ENCODE measurements at regions not wholly inside any gene's neighbourhood (a gene's known extent, or its start where the extent isn't known, plus 50 kb on each side); places are given as distances from the start of the nearest gene placed in this dataset.

DNA sequence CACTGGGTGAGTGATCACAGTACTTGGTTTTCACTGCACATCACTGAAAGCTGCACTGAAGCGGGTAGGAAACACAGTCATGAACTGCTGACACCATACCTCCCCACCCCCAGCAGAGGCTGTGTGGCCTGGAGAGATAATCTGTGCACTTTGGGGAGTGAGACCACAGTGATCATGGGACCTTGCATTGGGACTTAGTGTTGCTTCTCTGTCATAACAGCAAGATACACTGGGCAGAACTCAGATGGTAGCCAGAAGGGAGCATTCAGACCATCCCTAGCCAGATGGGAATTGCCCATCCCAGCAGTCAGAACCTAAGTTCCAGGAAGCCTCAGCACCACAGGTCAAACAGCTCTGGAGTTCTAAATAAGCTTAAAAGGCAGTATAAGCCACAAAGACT is 346.4 kb upstream of the TMEM229A start:
- Histone ChIP-seq H3K36me3 (no peaks in the 10 kb centered on the region), H3K9me3 (no peaks in the 10 kb centered on the region), H3K4me3 (no peak overlapping the region), H3K4me1 (no peaks in the 10 kb centered on the region), H3K27ac (no peak overlapping the region), H3K27me3 (no peaks in the 10 kb centered on the region)
- DNase-seq, result no peak
- TF ChIP-seq, protein P1, sequence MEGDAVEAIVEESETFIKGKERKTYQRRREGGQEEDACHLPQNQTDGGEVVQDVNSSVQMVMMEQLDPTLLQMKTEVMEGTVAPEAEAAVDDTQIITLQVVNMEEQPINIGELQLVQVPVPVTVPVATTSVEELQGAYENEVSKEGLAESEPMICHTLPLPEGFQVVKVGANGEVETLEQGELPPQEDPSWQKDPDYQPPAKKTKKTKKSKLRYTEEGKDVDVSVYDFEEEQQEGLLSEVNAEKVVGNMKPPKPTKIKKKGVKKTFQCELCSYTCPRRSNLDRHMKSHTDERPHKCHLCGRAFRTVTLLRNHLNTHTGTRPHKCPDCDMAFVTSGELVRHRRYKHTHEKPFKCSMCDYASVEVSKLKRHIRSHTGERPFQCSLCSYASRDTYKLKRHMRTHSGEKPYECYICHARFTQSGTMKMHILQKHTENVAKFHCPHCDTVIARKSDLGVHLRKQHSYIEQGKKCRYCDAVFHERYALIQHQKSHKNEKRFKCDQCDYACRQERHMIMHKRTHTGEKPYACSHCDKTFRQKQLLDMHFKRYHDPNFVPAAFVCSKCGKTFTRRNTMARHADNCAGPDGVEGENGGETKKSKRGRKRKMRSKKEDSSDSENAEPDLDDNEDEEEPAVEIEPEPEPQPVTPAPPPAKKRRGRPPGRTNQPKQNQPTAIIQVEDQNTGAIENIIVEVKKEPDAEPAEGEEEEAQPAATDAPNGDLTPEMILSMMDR (IDR thresholded peaks at IDR 0.05 in 4 of 5, conservative IDR thresholded peaks at IDR 0.05 in 1 of 5), result no peak
- no peak for TF ChIP-seq POLR2A (IDR thresholded peaks at IDR 0.05)
- ATAC-seq, result no peak
- intact Hi-C loops (cut with DNase I; ENCODE audit: low total_unique reads), result no loop called here
- in situ Hi-C loops (cut with MboI; ENCODE audit: low sequenced_read_pairs in 4 of 4), result no loop called here

DNA sequence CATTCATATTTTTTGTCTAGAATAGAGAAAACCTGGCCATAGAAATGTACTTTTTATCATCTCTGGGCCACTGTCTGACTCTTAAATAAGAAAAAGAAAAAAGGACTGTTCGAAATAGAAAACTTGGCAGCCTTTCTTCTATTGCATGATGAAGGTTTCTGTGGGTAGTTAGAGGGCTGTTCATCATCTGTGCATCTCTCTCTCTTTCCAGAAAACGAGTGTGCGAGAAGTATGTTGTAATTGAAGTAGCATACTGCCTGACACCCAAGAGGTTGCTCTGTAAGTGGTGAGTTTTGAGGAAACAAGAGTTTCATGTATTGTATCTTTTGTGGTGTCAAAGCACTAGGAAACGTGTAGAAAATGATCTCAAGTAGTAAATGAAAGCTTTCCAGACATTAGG is 343.2 kb upstream of the TMEM229A start:
- no peaks in the 10 kb centered on the region for H3K36me3 ChIP-seq
- H3K4me1 ChIP-seq, result no peaks in the 10 kb centered on the region
- TF ChIP-seq POLR2A (IDR thresholded peaks at IDR 0.05), result no peak
- TF ChIP-seq, protein P1 (IDR thresholded peaks at IDR 0.05 in 4 of 5, conservative IDR thresholded peaks at IDR 0.05 in 1 of 5), result no peak
- DNase-seq (no peak), ATAC-seq (no peak)
- no peak overlapping the region for H3K27ac ChIP-seq
- no peaks in the 10 kb centered on the region for H3K9me3 ChIP-seq
- in situ Hi-C loops (cut with MboI; ENCODE audit: low sequenced_read_pairs in 4 of 4) (no loop called here), intact Hi-C loops (cut with DNase I; ENCODE audit: low total_unique reads) (no loop called here)
- no peaks in the 10 kb centered on the region for H3K27me3 ChIP-seq
- H3K4me3 ChIP-seq, result no peak overlapping the region

DNA sequence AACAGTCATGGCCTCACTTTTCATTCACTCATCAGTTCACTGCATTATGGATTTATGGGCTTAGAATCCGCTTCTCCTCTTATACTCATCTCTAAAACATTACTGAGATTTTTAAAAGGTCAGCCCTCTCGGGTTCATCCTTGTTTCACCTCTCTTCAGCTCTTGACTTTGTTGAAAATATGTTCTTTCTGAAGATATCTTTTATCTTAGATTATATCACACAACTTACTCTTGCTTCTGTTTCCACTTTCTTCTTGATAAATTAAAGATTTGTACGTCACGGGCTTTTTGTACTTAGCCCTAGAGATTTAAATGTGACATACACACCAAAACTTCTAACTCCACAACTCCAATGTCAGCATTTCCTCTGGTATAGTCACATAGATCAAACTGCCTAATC is 342.5 kb upstream of the TMEM229A start:
- no peak for ATAC-seq

DNA sequence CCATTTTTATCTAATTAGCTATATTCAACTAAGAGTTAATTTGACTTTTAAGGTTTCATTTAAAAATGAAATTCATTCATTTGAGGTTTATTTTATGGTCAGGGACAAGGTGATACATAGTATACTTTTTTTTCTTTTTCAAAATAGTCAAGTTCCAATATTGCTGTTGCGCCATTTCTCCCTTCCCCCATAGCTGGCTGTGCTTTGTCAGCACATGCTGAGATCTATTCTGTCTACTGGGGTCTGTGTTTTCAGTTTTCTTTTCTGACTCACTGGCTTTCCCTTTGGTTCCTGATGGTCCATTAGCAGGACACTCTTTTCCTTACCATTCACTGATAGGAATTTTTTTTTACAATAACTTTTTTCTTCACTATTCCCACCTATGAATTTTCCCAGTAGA is 336.4 kb upstream of the TMEM229A start:
- DNase-seq (no peak), ATAC-seq (no peak)
- intact Hi-C loops (cut with DNase I; ENCODE audit: low total_unique reads) (no loop called here), in situ Hi-C loops (cut with MboI; ENCODE audit: low sequenced_read_pairs in 4 of 4) (no loop called here)
- Histone ChIP-seq H3K36me3 (no peaks in the 10 kb centered on the region), H3K9me3 (no peaks in the 10 kb centered on the region), H3K27me3 (no peaks in the 10 kb centered on the region), H3K4me3 (no peak overlapping the region), H3K27ac (no peak overlapping the region), H3K4me1 (no peaks in the 10 kb centered on the region)
- TF ChIP-seq POLR2A (IDR thresholded peaks at IDR 0.05), result no peak
- TF ChIP-seq, protein P1 (IDR thresholded peaks at IDR 0.05 in 4 of 5, conservative IDR thresholded peaks at IDR 0.05 in 1 of 5), result no peak

More for the DNA sequence above, 342.5 kb upstream of the TMEM229A start:
- intact Hi-C loops (cut with DNase I; ENCODE audit: low total_unique reads) (no loop called here), in situ Hi-C loops (cut with MboI; ENCODE audit: low sequenced_read_pairs in 4 of 4) (no loop called here)
- no peak for DNase-seq
- H3K27ac ChIP-seq, result no peak overlapping the region
- no peaks in the 10 kb centered on the region for H3K9me3 ChIP-seq
- no peaks in the 10 kb centered on the region for H3K36me3 ChIP-seq
- TF ChIP-seq POLR2A (IDR thresholded peaks at IDR 0.05), result no peak
- TF ChIP-seq, protein P1 (IDR thresholded peaks at IDR 0.05 in 4 of 5, conservative IDR thresholded peaks at IDR 0.05 in 1 of 5), result no peak
- no peaks in the 10 kb centered on the region for H3K27me3 ChIP-seq
- no peaks in the 10 kb centered on the region for H3K4me1 ChIP-seq
- H3K4me3 ChIP-seq, result no peak overlapping the region

DNA sequence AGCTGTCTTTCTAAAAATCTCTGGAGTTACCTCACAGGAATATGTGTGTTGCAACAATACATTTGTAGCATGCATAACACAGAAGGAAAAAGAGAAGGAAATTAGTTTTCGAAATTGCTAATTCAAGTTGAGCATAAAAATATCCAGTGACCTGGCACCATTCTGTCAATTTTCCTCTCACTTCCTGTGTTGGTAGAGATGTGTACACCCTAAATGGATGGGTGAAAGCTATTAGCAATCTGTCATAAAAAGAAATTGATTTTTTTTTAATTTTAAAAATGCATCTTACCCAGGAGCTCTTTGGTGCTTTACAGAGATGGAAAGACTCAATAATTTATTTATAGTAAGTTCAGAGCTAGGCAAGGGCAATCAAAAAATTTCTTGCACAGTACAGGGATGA is 333.3 kb upstream of the TMEM229A start:
- TF ChIP-seq, protein P1 (IDR thresholded peaks at IDR 0.05 in 4 of 5, conservative IDR thresholded peaks at IDR 0.05 in 1 of 5), result no peak
- TF ChIP-seq POLR2A (IDR thresholded peaks at IDR 0.05), result no peak
- no peak for ATAC-seq
- no peaks in the 10 kb centered on the region for H3K36me3 ChIP-seq
- no peak for DNase-seq
- in situ Hi-C loops (cut with MboI; ENCODE audit: low sequenced_read_pairs in 4 of 4) (no loop called here), intact Hi-C loops (cut with DNase I; ENCODE audit: low total_unique reads) (no loop called here)
- H3K9me3 ChIP-seq, result no peaks in the 10 kb centered on the region
- H3K27ac ChIP-seq, result no peak overlapping the region
- no peaks in the 10 kb centered on the region for H3K4me1 ChIP-seq
- H3K27me3 ChIP-seq, result no peaks in the 10 kb centered on the region
- H3K4me3 ChIP-seq, result no peak overlapping the region
